Kidney capillary endothelial cell (primary cell): ENCODE measurements at regions not wholly inside any gene's neighbourhood (a gene's known extent, or its start where the extent isn't known, plus 50 kb on each side); places are given as distances from the start of the nearest gene placed in this dataset.
"Not testable (repeated sequence)": the region's sequence is repeated elsewhere in the genome, so short reads cannot be mapped to it uniquely, and the experiment has no call there.

ENCODE experiments used
- DNase-seq: peaks from one replicate; pipeline ENCODE4 v3.0.0-alpha.2; 2018; ENCODE audit warnings: low spot score

GRCh38 chr19:30942636-30943035, 406.6 kb downstream of the TSHZ3 start:
- DNase-seq, result no peak

- DNase-seq, result no peak
Measured at GRCh38 chr19:30941591-30941990, 407.6 kb downstream of the TSHZ3 start.

GRCh38 chr19:30936276-30936675, 413.0 kb downstream of the TSHZ3 start:
- DNase-seq, result no peak

GRCh38 chr19:30935146-30935545, 414.1 kb downstream of the TSHZ3 start:
- DNase-seq, result no peak

- not testable (repeated sequence) for DNase-seq
Measured at GRCh38 chr19:30933454-30933853, 415.8 kb downstream of the TSHZ3 start.

GRCh38 chr19:30932854-30933253, 416.4 kb downstream of the TSHZ3 start:
- DNase-seq, result no peak

- no peak for DNase-seq
Measured at GRCh38 chr19:30930941-30931706, 418.1 kb downstream of the TSHZ3 start.

- no peak for DNase-seq
Measured at GRCh38 chr19:30927705-30928104, 421.5 kb downstream of the TSHZ3 start.

GRCh38 chr19:30924670-30925069, 424.6 kb downstream of the TSHZ3 start:
- no peak for DNase-seq

GRCh38 chr19:30924069-30924636, 425.1 kb downstream of the TSHZ3 start:
- no peak for DNase-seq

- no peak for DNase-seq
Measured at GRCh38 chr19:30923621-30924020, 425.6 kb downstream of the TSHZ3 start.

- DNase-seq, result no peak
Measured at GRCh38 chr19:30923096-30923495, 426.1 kb downstream of the TSHZ3 start.

GRCh38 chr19:30920222-30920621, 429.0 kb downstream of the TSHZ3 start:
- DNase-seq, result no peak

- no peak for DNase-seq
Measured at GRCh38 chr19:30919737-30920136, 429.5 kb downstream of the TSHZ3 start.

GRCh38 chr19:30916238-30916637, 433.0 kb downstream of the TSHZ3 start:
- no peak for DNase-seq

GRCh38 chr19:30911491-30911890, 437.7 kb downstream of the TSHZ3 start:
- no peak for DNase-seq

- no peak for DNase-seq
Measured at GRCh38 chr19:30910485-30911240, 438.6 kb downstream of the TSHZ3 start.

- no peak for DNase-seq
Measured at GRCh38 chr19:30909216-30909615, 440.0 kb downstream of the TSHZ3 start.

- no peak for DNase-seq
Measured at GRCh38 chr19:30908262-30908771, 440.9 kb downstream of the TSHZ3 start.

- no peak for DNase-seq
Measured at GRCh38 chr19:30906871-30907270, 442.4 kb downstream of the TSHZ3 start.

GRCh38 chr19:30900051-30900450, 449.2 kb downstream of the TSHZ3 start:
- no peak for DNase-seq

GRCh38 chr19:30898353-30899103, 450.7 kb downstream of the TSHZ3 start:
- DNase-seq, result no peak
